HFFc6 (cell line): ENCODE measurements at regions not wholly inside any gene's neighbourhood (a gene's known extent, or its start where the extent isn't known, plus 50 kb on each side); places are given as distances from the start of the nearest gene placed in this dataset.
"Not testable (repeated sequence)": the region's sequence is repeated elsewhere in the genome, so short reads cannot be mapped to it uniquely, and the experiment has no call there.

Source experiments
- DNase-seq: peaks from one replicate; pipeline ENCODE4 v3.0.0-alpha.2; 2018
- H3K27ac Mint-ChIP-seq: 2 replicates; pipeline ENCODE4 v1.8.0; 2020; ENCODE audit warnings: mild to moderate bottlenecking, mixed read lengths
- H3K27me3 Mint-ChIP-seq: 2 replicates; pipeline ENCODE4 v1.8.0; 2021; ENCODE audit warnings: mild to moderate bottlenecking, moderate library complexity, mixed read lengths; ENCODE audit not compliant: insufficient read depth
- H3K36me3 Mint-ChIP-seq: 2 replicates; pipeline ENCODE4 v1.8.0; 2021; ENCODE audit warnings: low read depth, mixed read lengths
- H3K4me1 Mint-ChIP-seq: 2 replicates; pipeline ENCODE4 v1.8.0; 2020; ENCODE audit warnings: low read depth, mixed read lengths
- H3K4me3 Mint-ChIP-seq: 2 replicates; pipeline ENCODE4 v1.8.0; 2020; ENCODE audit warnings: mild to moderate bottlenecking, moderate library complexity, mixed read lengths
- H3K9me3 Mint-ChIP-seq: 2 replicates; pipeline ENCODE4 v1.8.0; 2020; ENCODE audit warnings: mild to moderate bottlenecking, mixed read lengths
- CTCF ChIP-seq: fragments of 200-600 bp; sonication (generic); IDR thresholded peaks from 2 replicates; pipeline ENCODE4 v1.5.0; 2021; ENCODE audit warnings: antibody characterized with exemption, mild to moderate bottlenecking

- DNase-seq: no peak
- H3K9me3 Mint-ChIP-seq: no peaks in the 10 kb centered on the region; the same call in 1 of the 2 replicates
- H3K27ac Mint-ChIP-seq: no peak overlapping the region
- no peaks in the 10 kb centered on the region for H3K4me1 Mint-ChIP-seq
- H3K27me3 Mint-ChIP-seq: peaks cover 27% of the 10 kb centered on the region
- no peak for TF ChIP-seq CTCF
- no peaks in the 10 kb centered on the region for H3K36me3 Mint-ChIP-seq
- H3K4me3 Mint-ChIP-seq: no peak overlapping the region
Observed at GRCh38 chr7:34227525-34227924, 322.2 kb downstream of the BMPER start.

GRCh38 chr7:34235101-34235500 lies 329.8 kb downstream of the BMPER start:
- not testable (repeated sequence) for DNase-seq, H3K36me3 Mint-ChIP-seq, H3K9me3 Mint-ChIP-seq, H3K4me3 Mint-ChIP-seq, H3K27ac Mint-ChIP-seq, H3K4me1 Mint-ChIP-seq
- H3K27me3 Mint-ChIP-seq: peaks cover 21% of the 10 kb centered on the region

- H3K9me3 Mint-ChIP-seq: no peaks in the 10 kb centered on the region
- no peak overlapping the region for H3K4me3 Mint-ChIP-seq
- peaks cover 21% of the 10 kb centered on the region for H3K27me3 Mint-ChIP-seq
- H3K36me3 Mint-ChIP-seq: no peaks in the 10 kb centered on the region
- DNase-seq: no peak
- no peak overlapping the region for H3K27ac Mint-ChIP-seq
- TF ChIP-seq CTCF: no peak
- peaks cover 9% of the 10 kb centered on the region for H3K4me1 Mint-ChIP-seq
Observed at GRCh38 chr7:34236057-34236456, 330.7 kb downstream of the BMPER start.

GRCh38 chr7:34236839-34237492 lies 331.6 kb downstream of the BMPER start:
- Mint-ChIP-seq H3K4me3 (no peak overlapping the region), H3K9me3 (no peaks in the 10 kb centered on the region), H3K27me3 (peaks cover 19% of the 10 kb centered on the region), H3K36me3 (no peaks in the 10 kb centered on the region), H3K4me1 (peaks cover 15% of the 10 kb centered on the region), H3K27ac (no peak overlapping the region)
- no peak for DNase-seq
- no peak for TF ChIP-seq CTCF

- Mint-ChIP-seq H3K9me3 (no peaks in the 10 kb centered on the region), H3K4me3 (no peak overlapping the region), H3K27ac (no peak overlapping the region), H3K36me3 (no peaks in the 10 kb centered on the region), H3K27me3 (peaks cover 19% of the 10 kb centered on the region), H3K4me1 (peaks cover 15% of the 10 kb centered on the region)
- no peak for DNase-seq
- no peak for TF ChIP-seq CTCF
Observed at GRCh38 chr7:34237493-34237849, 332.1 kb downstream of the BMPER start.

GRCh38 chr7:34240417-34240816 lies 335.1 kb downstream of the BMPER start:
- no peaks in the 10 kb centered on the region for H3K36me3 Mint-ChIP-seq
- DNase-seq: no peak
- H3K4me3 Mint-ChIP-seq: no peak overlapping the region
- no peaks in the 10 kb centered on the region for H3K9me3 Mint-ChIP-seq
- no peak for TF ChIP-seq CTCF
- peaks cover 15% of the 10 kb centered on the region for H3K4me1 Mint-ChIP-seq
- peaks cover 14% of the 10 kb centered on the region for H3K27me3 Mint-ChIP-seq
- no peak overlapping the region for H3K27ac Mint-ChIP-seq
